GM12873 (cell line): ENCODE measurements at regions not wholly inside any gene's neighbourhood (a gene's known extent, or its start where the extent isn't known, plus 50 kb on each side); places are given as distances from the start of the nearest gene placed in this dataset.

Experiments
- TF ChIP-seq, protein P1 (sequence below): IDR thresholded peaks from 2 replicates; pipeline ENCODE4 v1.5.1; 2012; ENCODE audit warnings: low read depth, mild to moderate bottlenecking, moderate library complexity, low read length, control low read depth; ENCODE audit not compliant: insufficient read depth; ENCODE audit errors: missing control alignments

DNA sequence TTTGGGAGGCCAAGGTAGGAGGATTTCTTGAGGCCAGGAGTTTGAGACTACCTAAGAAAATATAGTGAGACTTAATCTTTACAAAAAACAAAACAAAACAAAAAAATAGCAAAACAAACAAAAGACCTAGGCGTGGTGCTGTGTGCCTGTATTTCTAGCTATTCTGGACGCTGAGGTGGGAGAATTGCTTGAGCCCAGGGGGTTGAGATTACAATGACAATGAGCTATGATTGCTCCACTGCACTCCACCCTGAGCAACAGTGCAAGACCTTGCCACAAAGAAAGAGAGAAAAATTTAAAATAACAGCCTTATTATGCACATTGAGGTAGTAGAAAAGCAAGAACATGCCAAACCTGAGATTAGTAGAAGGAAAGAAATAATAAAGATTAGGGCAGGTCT lies 657.7 kb downstream of the PDHA2 start:
- TF ChIP-seq, protein P1, sequence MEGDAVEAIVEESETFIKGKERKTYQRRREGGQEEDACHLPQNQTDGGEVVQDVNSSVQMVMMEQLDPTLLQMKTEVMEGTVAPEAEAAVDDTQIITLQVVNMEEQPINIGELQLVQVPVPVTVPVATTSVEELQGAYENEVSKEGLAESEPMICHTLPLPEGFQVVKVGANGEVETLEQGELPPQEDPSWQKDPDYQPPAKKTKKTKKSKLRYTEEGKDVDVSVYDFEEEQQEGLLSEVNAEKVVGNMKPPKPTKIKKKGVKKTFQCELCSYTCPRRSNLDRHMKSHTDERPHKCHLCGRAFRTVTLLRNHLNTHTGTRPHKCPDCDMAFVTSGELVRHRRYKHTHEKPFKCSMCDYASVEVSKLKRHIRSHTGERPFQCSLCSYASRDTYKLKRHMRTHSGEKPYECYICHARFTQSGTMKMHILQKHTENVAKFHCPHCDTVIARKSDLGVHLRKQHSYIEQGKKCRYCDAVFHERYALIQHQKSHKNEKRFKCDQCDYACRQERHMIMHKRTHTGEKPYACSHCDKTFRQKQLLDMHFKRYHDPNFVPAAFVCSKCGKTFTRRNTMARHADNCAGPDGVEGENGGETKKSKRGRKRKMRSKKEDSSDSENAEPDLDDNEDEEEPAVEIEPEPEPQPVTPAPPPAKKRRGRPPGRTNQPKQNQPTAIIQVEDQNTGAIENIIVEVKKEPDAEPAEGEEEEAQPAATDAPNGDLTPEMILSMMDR = no peak

DNA sequence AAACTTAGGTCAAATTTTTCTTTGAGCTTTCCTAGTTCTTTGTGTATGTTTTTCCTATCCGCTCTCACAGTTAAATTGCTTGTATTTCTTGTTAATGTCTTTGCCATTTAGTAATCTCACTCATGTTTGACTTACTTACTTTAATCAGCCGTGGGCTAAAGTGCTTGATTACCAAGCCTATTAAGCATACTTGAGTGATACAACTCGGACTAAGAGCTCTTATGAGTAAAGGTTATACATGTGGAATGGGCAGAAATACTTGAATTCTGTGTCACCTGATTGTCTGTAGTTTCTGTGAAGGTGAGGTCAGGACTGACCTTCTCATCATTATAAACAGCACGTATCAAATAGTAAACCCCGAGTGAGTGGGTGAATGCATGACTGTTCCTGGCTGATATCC lies 664.5 kb downstream of the PDHA2 start:
- TF ChIP-seq, protein P1 = no peak

DNA sequence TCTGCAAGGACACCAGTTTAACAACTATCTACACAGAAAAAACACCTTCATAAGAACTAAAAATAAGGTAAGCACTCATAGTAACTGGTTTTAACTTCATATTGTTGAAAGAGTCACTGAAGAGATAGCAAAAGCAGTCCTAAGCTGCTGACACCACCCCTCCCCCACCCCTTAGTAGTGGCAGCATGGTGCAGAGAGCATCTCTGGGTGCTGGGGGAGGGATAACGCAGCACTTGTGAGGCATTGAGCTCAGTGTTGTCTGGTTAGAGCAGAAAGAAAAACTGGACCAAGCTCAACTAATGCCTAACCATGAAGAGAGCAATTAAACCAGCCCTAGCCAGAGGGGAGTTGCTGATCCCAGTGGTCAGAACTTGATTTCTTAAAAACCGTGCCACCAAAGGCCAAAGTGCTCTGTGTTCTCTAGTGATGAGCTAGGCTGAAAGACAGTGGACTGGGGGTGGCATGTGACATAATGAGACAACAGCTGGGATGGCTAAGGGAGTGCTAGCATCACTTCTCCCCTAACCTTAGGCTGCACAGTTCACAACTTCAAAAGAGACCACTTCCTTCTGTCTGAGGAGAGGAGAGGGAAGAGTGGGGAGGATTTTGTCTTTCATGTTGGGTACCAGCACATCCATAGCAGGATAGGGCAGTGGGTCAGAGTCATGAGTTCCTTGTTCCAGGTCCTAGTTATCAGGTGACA lies 669.3 kb downstream of the PDHA2 start:
- TF ChIP-seq, protein P1 = no peak

DNA sequence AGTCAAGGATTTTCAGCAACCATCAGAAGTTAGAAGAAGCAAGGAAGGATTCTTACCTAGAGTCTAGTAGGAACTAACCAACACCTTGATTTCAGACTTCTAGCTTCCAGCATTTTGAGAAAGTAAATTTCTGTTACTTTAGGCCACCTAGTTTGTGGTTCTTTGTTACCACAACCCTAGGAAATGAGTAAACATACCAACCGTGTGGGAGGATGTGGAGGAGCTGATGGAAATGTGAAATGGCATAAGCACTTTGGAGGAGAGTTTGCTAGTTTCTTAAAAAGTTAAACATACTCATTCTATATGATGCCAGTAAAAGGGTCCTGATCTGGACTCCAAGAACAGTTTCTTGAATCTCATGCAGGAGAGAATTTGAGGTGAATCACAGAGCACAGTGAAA lies 679.4 kb downstream of the PDHA2 start:
- TF ChIP-seq, protein P1 = no peak

DNA sequence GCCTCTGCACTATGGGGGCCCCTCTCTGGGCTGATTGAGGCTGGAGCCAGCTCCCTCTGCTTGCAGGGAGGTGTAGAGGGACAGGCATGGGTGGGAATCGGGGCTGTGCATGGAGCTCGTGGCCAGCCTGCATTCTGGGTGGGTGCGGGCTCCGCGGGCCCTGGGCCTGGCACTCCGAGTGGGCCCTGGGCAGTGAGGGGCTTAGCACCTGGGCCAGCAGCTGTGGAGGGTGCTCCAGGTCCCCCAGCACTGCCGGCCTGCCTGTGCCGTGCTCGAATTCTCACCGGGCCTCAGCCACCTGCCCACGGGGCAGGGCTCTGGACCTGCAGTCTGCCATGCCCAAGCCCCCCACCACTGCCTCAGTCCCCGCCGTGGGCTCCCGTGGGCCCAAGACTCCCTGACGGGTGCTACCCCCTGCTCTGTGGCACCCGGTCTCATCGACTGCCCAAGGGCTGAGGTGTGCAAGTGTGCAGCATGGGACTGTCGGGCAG lies 681.2 kb downstream of the PDHA2 start:
- TF ChIP-seq, protein P1 = no peak

DNA sequence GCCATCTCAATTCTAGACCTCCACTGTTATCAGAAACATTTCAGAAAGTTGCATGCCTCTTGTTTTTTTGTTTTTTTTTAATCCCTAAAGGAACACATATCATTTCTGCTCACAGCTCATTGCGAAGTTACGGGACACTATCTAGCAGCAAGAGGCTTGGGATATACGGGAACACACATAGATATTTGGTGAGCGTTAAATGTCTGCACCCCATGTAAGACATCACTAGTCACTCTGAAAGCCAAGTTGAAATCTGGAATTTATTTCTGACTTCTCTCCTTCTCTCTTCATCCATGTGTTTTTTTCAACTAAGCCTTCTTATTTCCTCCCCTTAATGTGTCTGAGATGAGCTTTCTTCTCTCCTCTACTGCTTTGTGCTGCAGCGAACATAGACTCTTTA lies 683.7 kb downstream of the PDHA2 start:
- TF ChIP-seq, protein P1 = no peak

DNA sequence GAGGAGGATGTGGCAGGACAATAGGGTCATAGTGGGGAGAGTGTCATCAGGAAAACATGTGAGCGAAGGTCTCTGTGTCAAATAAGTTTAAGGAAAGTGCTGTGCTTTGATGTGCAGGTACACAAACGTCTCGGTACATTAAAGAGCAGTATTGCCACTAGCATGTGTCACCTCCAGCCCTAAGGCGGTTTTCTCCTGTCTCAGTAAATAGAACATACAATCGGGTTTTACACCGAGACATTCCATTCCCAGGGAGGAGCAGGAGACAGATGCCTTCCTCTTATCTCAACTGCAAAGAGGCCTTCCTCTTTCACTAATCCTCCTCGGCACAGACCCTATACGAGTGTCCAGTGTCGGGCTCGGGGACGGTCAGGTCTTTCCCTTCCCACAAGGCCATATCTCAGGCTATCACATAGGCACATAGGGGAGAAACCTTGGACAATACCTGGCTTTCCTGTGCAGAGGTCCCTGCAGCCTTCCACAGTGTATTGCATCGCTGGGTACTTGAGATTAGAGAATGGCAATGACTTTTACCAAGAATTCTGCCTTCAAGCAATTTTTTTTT lies 684.5 kb downstream of the PDHA2 start:
- TF ChIP-seq, protein P1 = no peak
